ACHN (cell line): ENCODE measurements at regions not wholly inside any gene's neighbourhood (a gene's known extent, or its start where the extent isn't known, plus 50 kb on each side); places are given as distances from the start of the nearest gene placed in this dataset.
A peak's percentile ranks its signal among the peaks of the same experiment; 100 is the strongest.
"Not testable (repeated sequence)": the region's sequence is repeated elsewhere in the genome, so short reads cannot be mapped to it uniquely, and the experiment has no call there.

ENCODE experiments used
- DNase-seq: peaks from one replicate; pipeline ENCODE4 v3.0.0-alpha.2; 2015
- in situ Hi-C: cut with HindIII; loops from 2 replicates; pipeline ENCODE4 v1.10.0; 2017; ENCODE audit warnings: low sequenced_read_pairs, low pct_ligation_motif_present, low pct_unique_long_range_greater_than_20kb

DNA sequence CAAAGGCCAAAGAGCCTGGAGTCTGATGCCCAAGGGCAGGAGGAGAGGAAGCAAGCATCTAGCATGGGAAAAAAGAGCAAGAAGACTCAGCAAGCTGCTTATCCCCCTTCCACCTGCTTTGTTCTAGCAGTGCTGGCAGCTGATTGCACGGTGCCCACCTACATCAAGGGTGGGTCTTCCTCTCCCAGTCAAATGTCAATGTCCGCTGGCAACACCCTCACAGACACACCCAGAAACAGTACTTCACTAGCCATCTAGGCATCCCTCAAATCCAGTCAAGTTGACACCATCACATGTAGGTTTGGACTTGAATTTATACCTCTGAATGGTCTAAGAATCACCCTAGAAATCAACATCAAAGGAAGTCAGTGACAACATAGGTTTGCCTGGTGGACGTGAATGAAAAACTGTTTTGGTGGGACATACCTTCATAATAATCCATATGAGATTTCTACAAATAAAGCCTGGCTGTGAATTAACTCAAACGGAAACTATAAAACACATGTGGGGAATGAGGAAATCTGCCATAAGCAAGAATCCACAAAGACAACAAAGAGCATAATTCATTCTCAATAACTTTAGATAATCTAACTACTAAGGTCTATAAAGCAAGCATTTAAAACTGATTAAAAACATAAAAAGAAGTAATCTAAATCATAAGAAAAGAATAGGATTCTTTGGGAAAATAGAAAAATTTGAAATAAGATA is 185.8 kb upstream of the JADE1 start:
- in situ Hi-C loops = no loop called here
- no peak for DNase-seq

DNA sequence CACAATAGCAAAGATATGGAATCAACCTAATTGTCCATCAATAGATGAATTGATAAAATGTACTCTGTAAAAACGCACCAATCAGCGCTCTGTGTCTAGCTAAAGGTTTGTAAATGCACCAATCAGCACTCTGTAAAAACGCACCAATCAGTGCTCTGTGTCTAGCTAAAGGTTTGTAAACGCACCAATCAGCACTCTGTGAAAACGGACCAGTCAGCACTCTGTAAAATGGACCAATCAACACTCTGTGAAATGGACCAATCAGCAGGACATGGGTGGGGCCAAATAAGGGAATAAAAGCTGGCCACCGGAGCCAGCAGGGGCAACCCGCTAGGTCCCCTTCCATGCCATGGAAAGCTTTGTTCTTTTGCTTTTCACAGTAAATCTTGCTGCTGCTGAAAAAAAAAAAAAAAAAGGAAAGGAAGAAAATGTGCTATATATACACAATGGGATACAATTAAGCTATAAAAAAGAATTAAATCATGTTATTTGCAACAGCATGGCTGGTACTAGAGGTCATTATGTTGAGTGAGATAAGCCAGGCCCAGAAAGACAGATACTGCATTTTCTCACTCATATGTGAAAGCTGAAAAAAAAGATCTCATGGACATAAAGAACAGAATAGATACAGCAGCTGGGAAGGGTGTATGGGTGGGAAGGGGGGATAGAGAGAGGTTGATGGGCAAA is 189.1 kb upstream of the JADE1 start:
- DNase-seq, in situ Hi-C loops: not testable (repeated sequence)

DNA sequence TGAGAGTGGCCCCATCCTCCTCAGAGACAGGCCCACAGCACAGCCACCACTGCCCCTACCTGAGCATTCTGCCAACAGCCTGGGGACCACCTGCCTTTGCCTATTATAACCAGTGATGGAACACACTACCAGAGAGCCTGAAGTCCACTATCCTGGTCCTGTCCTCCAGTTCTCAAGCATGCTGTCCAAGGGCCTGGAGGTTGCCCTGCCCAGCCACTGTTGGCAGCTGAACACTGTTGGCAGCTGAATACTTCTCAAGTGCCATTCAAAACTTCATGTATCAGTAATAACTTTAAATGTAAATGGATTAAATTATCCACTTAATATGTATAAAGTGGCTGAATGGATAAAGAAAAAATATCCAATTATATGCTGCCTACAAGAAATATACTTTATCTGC is 194.3 kb upstream of the JADE1 start:
- in situ Hi-C loops = no loop called here
- DNase-seq = no peak

DNA sequence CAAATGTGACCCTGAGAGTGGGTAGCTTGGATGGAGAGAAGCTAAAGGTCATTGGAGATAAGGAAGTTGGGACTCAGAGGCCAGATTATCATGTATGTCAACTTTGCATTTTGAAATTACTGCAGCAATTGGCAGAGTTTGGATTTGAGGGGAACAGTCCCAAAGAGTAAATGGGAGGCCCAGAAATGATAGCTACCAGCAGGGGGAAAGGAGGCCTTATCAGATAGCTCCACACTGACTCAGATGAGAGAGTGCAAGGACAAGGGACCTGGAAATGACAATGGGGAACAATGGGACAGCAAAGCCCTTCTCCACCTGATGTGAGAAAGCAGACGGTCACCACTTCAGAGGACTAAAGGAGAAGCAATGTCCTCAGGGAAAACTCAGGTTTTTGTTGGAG is 201.5 kb upstream of the JADE1 start:
- in situ Hi-C loops = no loop called here
- no peak for DNase-seq

DNA sequence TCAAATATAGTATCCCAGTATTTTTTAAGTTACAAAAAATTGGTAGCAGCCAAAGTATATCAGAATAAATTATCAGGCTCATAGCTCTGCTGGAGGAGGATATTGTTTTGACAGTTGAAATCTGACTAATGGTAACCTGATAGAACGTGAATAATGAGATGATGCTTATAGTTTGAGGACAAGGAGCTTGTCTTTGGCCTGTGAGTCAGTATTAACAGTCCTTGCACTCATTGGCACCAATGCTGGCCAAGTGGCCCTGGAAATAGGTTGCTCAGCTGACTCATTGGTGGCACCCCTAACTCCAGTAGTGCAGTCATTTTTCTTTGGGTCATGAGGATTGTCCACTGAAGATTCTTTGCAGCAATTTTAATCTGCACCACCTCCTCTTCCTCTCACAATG is 203.3 kb upstream of the JADE1 start:
- DNase-seq = no peak
- in situ Hi-C loops = no loop called here

DNA sequence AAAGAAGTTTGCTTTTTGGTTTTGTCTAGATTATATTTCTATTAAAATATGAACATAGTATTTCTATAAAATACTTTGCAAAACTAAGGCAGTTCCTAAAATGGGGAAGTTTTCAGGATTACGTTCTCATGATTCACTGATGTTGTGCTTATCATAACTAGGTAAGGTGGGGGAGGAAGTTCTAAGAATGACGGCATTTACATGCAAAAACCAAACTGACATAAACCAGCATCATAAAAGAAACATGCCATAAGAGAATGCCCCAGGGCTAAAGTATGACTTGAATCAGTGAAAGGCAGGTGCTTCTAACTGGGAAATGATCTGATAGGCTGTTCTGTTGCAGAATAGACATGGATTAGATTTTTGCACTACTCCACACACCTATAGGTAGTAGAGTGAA is 204.7 kb upstream of the JADE1 start:
- in situ Hi-C loops = no loop called here
- DNase-seq = no peak

DNA sequence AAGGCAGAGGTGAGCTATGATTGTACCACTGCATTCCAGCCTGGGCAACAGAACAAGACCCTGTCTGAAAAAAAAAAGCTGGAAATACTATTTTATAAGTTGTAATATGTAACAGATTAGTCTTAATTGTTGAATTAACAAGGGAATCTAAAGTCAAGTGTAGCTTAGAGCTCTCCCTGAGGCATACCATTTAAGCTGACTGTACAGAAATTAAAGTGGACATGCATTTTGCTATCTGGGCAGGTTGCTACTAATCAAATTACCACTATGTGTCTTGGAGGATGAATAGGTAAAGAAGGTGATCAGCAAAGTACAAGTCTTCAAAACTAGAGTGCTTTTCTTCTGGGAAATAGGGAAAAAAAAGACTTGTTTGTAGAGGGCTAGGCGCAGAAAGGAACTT is 205.3 kb upstream of the JADE1 start:
- in situ Hi-C loops = no loop called here
- DNase-seq = no peak

DNA sequence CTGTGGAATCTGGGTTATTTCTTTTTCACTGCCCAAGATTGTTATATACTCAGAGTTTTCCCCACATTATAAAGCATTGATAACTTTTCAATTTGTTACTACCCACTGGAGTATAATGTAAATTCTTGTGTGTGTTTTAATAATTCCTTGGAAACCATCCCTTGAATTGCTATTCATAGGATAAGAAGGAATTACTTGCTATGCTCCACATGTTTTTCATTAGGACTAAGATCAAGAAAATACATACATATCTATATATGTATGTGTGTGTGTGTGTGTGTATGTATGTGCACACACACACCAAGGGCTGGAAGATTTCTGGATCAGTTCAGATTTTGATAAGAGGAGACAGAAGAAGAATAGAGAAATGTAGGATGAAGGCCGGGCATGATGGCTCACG is 206.4 kb upstream of the JADE1 start:
- in situ Hi-C loops = no loop called here
- no peak for DNase-seq

DNA sequence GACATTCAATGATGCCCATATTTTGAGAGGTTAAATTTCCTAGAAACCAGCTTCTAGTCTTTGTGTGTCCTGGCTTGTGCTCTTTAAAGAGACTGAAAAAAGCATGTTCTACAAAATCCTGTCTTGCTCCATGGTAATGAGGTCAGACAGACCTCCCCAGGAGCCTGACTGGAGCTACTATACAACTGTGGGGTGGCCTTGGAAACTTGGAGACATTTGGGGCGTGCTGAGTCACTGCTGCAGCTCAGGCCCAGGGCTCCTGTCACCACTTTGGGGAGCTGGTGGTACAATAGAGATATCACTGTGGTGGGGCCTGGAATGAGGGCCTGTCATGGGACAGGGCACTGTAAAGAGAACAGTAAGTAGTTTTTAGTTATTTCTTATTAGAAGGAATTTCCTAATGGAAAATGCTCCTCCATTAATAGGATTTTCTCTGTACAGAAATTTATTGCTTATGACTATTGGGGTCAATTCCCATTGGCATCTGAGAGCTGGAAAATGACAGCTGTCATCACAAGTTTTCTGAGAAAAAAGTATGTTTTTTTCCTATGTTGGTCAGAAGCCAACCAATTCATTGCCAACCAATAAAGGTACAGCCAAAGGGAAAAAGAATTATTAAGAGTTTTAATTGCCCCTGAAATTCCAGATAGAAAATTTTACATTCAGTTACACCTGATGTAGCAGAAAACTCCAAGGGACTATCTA is 207.4 kb upstream of the JADE1 start:
- DNase-seq = peak; percentile 34
- in situ Hi-C loops = no loop called here

DNA sequence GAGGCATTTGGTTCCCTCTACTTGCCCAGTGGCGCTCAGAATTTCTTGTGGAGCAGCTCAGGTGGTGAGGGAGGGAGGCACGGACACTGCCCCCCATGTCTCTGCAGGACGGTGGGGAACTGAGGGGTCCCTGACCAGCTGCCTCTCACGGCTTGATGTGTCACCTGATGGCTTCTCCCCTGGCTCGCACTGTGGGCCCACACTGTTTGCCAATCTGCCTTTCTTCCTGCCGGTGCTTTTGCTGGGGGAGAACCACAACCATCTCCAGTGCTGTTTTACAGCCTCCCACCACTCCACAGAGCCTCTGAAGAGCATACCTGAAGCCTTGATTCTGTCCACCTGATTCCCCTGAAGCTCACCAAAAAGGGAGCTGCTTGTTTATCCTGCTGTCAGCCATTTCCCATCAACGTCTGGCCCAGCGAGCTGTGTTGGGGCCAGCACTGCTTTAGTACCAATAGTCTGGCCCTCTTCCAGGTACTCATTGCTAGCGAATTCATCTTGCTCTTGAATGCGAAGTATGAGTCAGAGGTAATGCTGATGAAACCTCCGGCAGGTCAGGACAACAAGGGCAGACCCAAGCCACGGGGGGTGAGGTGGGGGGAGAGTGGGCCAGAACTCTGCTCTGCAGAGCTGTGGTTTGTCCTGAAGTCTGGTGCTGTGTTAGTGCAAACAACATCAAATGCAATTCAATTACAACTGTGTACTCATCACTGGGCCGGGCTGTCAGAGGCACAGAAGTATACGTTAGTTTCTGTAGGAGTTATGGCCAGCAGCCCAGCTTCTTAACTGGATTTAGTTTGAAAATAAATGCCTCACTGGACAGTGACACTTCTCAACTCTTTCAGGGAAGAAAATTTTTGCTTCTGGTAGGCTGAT is 208.3 kb upstream of the JADE1 start:
- peak; percentile 94 for DNase-seq
- in situ Hi-C loops = no loop called here

DNA sequence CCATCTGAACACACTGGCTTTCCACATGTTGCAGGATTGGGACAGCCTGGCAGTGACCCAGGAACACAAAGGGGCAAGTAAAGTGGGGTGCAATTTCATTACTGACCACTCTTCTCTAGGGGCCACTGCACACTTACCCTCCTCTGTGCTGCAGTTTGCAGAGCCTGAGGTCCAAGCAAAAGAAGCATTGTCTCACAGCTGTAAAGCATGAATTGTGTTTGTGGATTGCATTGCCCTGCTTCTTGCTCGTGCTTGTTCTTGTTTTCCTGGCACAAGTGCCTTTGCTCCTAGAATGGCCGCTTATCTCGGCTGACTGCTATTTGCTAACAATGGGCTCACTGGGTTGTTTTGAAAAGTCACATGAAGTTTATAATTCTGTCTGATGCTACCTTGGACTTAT is 209.1 kb upstream of the JADE1 start:
- DNase-seq = peak; percentile 20
- in situ Hi-C loops = no loop called here

DNA sequence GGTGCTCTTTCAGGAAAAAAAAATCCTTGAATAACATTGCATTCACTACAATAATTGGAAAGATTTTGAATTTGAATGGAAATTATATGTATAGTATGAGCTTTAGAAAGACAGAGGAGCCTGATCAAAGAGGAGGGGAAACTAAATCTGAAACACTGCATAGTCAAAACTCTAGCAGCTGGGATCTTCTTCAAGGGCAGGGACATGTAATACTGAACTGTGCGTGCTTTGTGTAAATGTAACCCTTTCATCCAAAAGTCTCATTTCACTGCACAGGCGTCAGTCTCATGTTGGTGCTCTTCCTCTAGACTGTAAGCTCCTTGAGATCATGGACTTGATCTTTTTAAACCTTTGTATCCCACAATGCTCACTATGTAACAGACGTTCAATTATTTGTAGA is 212.0 kb upstream of the JADE1 start:
- DNase-seq = no peak
- in situ Hi-C loops = no loop called here

DNA sequence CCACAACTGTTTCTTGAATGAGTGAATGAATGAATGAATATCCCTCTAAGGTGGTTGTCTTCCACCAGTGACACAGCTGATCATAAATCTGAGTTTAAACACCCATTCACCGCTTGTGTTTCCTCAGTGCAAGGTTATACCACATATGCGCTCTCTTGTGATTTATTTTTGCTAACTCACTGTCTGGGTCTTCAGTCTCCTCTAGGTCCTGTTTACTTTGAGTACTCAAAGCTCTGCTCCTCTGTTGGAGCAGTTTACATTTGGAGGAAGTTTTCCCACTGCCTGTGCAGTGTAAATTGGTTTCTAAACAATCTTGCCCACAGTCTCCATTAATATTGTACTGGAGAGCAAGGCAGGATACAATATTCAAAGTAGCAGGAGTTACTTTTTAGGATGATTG is 212.6 kb upstream of the JADE1 start:
- in situ Hi-C loops = no loop called here
- DNase-seq = no peak

DNA sequence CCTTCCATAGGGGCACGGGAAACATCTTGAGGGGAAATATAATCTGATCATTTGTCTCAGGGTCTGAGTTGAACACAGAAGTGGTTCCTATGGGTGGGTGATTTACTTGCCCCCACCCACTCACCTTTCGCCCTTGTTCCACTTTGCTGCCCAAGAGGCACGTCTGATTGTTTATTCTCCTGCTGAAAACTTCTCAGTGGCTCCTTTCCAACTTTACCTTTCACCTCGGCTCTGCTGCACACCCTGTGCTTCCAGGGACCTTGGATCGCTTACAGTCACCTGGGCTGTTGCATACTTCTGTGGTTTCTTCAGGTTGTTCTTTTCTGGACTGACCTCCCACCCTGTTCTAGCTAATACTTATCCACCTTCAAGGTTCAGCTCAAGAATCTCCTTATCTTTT is 213.4 kb upstream of the JADE1 start:
- no peak for DNase-seq
- in situ Hi-C loops = no loop called here

DNA sequence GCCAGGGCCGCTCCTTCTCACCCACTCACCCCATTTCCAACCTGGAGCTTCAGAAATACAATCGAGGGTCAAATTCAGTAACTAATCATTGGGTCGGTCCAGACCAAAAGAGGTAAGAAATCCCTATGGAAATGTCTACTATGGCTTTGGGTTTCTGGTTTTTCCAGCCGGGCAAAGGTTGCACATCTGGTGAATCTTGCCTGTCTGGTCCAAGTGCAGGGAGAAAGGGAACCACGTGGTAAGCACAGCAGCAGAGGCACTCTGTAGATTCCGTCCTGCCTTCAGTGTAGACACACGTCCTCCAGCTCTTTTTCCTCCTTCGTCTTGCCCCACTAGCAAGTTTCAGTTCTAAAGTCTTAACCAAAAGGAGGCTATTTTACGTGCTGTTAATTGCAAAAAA is 218.0 kb upstream of the JADE1 start:
- DNase-seq = no peak
- in situ Hi-C loops = no loop called here

DNA sequence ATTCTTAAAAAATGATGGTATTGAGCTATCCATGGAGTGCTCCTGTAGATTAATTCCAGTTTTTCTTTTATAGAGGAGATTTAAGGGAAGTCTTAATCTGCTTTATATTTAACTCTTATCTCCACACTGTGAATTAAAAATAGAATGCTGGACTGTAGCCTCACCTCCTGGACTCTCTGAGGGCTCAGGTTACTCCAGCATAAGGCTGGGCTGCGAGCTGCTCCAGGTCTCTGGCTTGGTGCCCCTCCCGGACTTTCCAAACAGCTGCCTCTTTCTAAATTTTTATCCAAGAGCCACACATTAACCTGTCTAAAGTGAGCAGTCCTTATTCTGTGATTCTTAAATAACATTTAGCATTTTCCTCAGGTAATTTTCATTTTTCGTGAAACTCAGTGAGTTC is 218.7 kb upstream of the JADE1 start:
- no peak for DNase-seq
- in situ Hi-C loops = no loop called here

DNA sequence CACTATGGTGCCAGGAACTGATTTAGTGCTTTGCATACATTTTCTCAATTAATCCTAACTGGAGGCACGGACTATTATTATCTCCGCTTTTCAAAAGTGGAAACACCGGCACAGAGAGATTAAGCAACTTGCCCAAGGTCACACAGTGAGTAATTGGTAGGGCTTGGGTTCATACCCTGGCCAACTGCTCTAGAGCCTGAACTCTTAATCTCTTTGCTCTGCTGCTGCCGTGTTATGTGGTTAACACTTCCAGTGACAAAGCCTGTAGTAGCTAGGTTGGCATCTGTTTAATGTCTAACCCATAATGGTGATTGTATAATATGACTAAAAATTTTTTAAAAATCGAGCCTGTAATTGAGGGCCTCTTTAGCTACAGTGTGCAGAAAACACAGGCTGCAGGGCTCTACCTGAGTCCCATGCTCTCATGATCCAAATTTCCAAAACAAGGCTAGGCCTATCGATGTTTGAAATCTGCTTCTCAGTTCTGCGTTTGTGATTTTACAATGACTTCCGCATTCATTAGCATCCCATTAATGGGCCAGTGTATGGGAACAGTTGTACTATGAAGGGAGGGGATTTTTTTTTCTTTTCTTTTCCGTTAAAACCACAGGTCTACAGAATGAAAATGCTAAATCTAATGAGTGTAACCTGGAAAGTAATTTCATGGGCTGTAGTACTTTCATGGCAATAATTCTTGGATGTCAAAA is 219.3 kb upstream of the JADE1 start:
- in situ Hi-C loops = no loop called here
- DNase-seq = no peak

DNA sequence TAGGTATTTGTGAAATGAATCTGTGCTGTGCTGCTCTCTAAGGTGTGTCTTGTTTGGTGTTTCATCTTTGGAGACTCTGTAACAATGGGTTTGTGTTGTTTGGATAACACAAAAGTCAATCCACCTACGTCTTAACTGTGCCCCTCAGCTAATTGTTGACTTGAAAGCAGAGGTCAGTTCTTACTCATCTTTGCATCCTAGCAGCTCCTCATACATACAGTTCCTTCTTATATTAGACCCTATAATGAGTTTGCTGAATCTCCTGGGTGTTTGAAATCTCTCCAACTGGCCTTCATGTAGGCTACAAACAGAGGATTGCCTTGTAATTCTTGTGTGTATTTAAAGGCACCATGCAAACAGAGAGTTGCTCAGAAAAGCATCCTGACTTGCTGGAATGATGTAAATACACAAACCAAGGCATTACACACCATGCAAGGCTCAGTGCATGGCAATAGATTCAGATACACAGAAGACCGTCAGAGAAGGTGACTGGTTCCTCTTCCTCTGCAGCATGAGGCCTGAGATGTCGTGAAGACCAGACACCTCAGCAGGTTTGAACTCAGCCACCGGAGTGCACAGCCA is 220.0 kb upstream of the JADE1 start:
- DNase-seq = no peak
- in situ Hi-C loops = no loop called here
